ENCODE measurements at regions not wholly inside any gene's neighbourhood (a gene's known extent, or its start where the extent isn't known, plus 50 kb on each side); places are given as distances from the start of the nearest gene placed in this dataset.

- TF ChIP-seq EZH2phosphoT487 (IDR thresholded peaks at IDR 0.05; ENCODE audit: borderline replicate concordance) (no peak), CTCF (conservative IDR thresholded peaks at IDR 0.05; ENCODE audit: low read length) (no peak)
Observed at GRCh38 chr20:21956591-21956990, 251.1 kb downstream of the PAX1 start.

Measured in Loucy (cell line).